ENCODE measurements at regions not wholly inside any gene's neighbourhood (a gene's known extent, or its start where the extent isn't known, plus 50 kb on each side); places are given as distances from the start of the nearest gene placed in this dataset.
"Not testable (repeated sequence)": the region's sequence is repeated elsewhere in the genome, so short reads cannot be mapped to it uniquely, and the experiment has no call there.

GRCh38 chr2:40043641-40044040 lies 264.6 kb upstream of the THUMPD2 start:
- ATAC-seq, result no peak

- ATAC-seq, result no peak
Measured at GRCh38 chr2:40043191-40043590, 264.1 kb upstream of the THUMPD2 start.

- ATAC-seq, result no peak
Measured at GRCh38 chr2:40041422-40042382, 262.6 kb upstream of the THUMPD2 start.

GRCh38 chr2:40039549-40039948 lies 260.5 kb upstream of the THUMPD2 start:
- ATAC-seq, result no peak

GRCh38 chr2:40038646-40039045 lies 259.6 kb upstream of the THUMPD2 start:
- no peak for ATAC-seq

- no peak for ATAC-seq
Measured at GRCh38 chr2:40037303-40037702, 258.2 kb upstream of the THUMPD2 start.

- no peak for ATAC-seq
Measured at GRCh38 chr2:40036241-40036640, 257.2 kb upstream of the THUMPD2 start.

- ATAC-seq, result no peak
Measured at GRCh38 chr2:40034801-40035200, 255.7 kb upstream of the THUMPD2 start.

- no peak for ATAC-seq
Measured at GRCh38 chr2:40034198-40034597, 255.1 kb upstream of the THUMPD2 start.

GRCh38 chr2:40033781-40034180 lies 254.7 kb upstream of the THUMPD2 start:
- no peak for ATAC-seq

GRCh38 chr2:40032650-40033319 lies 253.7 kb upstream of the THUMPD2 start:
- peak in 1 of 2 donors; percentile 22 for ATAC-seq

GRCh38 chr2:40030456-40030975 lies 251.5 kb upstream of the THUMPD2 start:
- ATAC-seq, result no peak

GRCh38 chr2:40028792-40029488 lies 249.9 kb upstream of the THUMPD2 start:
- ATAC-seq, result no peak

GRCh38 chr2:40027968-40028367 lies 248.9 kb upstream of the THUMPD2 start:
- no peak for ATAC-seq

- ATAC-seq, result not testable (repeated sequence)
Measured at GRCh38 chr2:40025276-40025675, 246.2 kb upstream of the THUMPD2 start.

- no peak for ATAC-seq
Measured at GRCh38 chr2:40020997-40021396, 241.9 kb upstream of the THUMPD2 start.

GRCh38 chr2:40016151-40016885 lies 237.3 kb upstream of the THUMPD2 start:
- ATAC-seq, result no peak

GRCh38 chr2:40013962-40014361 lies 234.9 kb upstream of the THUMPD2 start:
- not testable (repeated sequence) for ATAC-seq

- ATAC-seq, result no peak
Measured at GRCh38 chr2:40004336-40004735, 225.3 kb upstream of the THUMPD2 start.

- ATAC-seq, result no peak
Measured at GRCh38 chr2:40002339-40002738, 223.3 kb upstream of the THUMPD2 start.

GRCh38 chr2:39999864-40000263 lies 220.8 kb upstream of the THUMPD2 start:
- no peak for ATAC-seq

GRCh38 chr2:39998617-39999016 lies 219.6 kb upstream of the THUMPD2 start:
- no peak for ATAC-seq

Measured in activated CD4-positive, CD25-positive, alpha-beta regulatory T cell treated with anti-CD3 and anti-CD28 coated beads, Interleukin-2, amount 50 U/mL, for 24 hours (primary cell).